HTERT RPE-1 (cell line): ENCODE measurements at regions not wholly inside any gene's neighbourhood (a gene's known extent, or its start where the extent isn't known, plus 50 kb on each side); places are given as distances from the start of the nearest gene placed in this dataset.

Source experiments
- in situ Hi-C: fragments of 300-500 bp; cut with MboI; formaldehyde crosslinking; loops from 4 replicates; pipeline ENCODE4 v1.14.3; 2020; ENCODE audit warnings: low sequenced_read_pairs

DNA sequence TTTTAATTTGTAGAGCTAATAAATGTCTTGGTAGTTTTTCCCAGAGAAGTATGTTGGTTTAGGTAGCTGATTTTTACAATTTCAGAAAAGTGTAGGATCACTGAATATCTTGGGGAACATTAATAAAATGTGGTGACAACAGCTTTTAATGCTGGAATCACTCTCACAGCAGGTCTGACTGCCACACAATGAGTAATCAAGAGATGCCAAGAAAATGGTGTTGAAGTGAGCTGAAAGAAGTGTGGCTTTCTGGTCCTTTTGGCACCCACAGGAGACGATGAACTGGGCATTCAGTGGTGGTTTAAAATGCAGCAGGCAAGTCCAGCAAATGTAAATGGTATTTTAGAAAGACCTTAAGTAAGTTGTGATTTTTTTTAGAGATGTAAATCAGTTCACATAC, 175.8 kb downstream of the CBLN2 start:
- in situ Hi-C loops = no loop called here

DNA sequence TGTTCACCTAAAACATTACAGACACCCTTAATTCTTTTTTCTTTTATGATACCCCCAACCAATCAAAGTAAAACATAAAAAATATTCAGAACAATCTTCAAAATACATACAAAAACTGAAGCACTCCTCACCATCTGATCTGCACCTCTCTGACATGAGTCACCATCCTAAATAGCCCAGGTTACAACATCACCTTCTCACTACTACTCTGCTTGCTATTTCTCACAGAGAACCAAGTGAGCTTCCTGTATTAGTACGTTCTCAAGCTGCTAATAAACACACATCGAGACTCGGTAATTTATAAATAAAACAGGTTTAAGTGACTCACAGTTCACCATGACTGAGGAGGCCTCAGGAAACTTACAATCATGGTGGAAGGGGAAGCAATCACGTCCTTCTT, 183.5 kb downstream of the CBLN2 start:
- in situ Hi-C loops = no loop called here

DNA sequence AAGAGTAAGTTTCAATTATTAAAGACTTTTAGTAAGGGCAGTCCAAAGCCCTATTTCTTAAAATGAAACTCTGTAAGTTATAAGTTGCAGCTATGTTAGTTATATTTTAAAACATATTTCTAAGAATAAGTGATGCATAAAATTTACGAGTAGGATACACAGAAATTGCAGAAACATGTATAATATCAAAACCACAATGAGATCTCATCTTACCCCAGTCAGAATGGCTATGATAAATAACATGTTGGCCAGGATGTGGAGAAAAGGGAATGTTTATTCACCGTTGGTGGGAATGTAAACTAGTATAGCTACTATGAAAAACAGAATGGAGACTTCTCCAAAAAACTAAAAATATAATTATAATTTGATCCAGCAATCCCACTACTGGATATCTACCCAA, 201.2 kb downstream of the CBLN2 start:
- in situ Hi-C loops = no loop called here

DNA sequence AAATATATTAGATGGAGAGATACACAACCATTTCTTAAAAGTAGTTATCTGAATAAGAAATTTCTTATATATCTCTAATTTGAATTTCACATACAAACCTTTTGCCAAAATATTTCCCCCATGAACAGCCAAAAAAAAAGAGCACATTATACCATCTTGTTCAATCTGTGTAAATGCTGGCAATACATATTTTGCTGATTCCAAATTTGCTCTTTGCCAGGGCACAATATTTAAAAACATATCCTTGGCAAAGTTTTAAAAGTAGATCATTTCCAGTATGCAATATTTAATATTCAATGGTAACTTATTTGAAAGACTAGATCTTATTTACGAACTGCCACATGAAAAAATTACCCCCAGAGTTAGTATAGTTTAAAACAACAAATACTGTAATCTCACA, 204.2 kb downstream of the CBLN2 start:
- in situ Hi-C loops = no loop called here

DNA sequence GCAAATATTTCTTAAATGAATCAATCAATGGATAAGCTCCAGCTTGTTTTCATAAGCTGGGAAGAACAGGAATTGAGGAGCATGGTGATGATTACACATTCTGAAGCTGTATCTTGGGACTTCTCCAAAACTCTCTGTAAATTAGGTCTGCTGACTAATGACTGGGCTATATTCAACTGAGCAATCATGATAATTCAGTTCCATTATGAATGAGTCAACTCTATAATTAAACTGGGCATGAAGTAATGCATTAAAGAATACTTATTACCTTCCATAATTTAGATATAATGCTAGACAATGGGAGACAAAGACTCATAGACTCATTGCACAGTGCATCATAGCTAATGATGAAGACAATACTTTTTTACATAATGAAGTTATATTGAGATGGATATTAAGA, 207.4 kb downstream of the CBLN2 start:
- in situ Hi-C loops = no loop called here

DNA sequence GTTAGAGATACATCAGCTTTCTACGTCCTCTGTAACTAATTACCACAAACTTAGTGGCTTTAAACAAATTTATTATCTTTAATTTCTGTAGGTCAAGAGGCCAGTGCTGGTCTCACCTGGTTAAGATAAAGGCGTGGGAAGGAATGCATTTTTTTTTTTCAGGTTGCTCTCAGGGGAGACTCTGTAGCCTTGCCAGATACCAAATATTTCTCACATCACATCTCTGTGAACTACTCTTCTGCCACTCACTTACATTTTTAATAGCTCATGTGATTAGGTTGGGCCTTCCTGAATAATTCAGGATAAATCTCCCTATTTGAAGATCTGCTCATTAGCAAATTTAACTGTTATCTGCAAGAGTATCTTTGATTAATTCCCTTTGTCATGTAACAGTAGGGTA, 214.6 kb downstream of the CBLN2 start:
- in situ Hi-C loops = no loop called here

DNA sequence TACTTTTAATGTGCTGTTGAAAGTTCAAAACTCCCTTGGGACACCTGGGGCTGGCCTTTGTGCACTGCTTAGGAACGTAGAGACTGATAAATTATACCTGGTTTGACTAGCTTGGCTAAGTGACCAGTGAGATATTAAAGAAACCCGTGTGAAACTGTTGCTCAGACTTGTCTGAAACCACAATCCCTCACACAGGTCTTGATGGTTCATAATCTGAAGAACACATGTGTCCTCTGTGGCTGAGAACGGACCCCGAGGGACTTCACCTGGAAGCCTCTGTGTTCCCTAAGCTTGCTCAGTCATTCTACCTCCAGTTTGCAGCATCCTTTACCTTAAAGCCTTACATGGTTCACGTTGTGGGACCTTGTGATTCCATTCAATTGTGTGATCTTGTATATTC, 218.8 kb downstream of the CBLN2 start:
- in situ Hi-C loops = no loop called here

DNA sequence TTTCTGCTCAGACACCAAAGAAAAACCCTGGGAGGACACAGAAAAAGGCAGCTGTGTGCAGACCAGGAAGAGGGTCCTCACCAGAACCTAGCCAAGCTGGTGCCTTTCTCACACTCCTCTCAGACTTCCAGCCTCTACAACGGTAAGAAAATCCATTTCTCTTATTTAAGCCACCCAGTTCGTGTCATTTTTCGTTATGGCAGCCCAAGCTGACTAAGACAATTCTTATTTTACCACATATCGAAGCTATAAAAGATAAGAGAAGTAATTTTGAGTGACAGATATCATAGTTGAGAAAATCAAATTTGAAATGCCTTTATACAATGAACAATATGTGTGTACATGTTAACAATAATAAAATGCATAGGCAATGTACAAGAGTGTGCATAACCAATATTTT, 219.5 kb downstream of the CBLN2 start:
- in situ Hi-C loops = no loop called here

DNA sequence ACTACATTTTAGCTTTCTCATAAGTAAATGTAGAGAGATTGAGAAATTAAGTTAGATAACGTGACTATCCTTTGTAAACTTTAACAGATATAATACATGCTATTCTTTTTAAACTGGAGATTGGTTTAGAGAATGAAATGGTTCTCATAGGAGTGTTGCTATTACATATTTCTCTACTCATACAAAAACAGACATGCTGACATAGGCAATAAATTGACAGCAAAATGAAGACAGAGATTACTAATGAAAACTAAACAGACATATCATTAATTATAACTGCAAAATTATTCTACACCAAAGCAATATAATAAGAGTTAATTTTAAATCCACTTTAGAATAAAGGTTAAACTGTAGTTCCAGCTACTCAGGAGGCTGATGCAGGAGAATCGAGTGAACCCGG, 227.6 kb downstream of the CBLN2 start:
- in situ Hi-C loops = no loop called here

DNA sequence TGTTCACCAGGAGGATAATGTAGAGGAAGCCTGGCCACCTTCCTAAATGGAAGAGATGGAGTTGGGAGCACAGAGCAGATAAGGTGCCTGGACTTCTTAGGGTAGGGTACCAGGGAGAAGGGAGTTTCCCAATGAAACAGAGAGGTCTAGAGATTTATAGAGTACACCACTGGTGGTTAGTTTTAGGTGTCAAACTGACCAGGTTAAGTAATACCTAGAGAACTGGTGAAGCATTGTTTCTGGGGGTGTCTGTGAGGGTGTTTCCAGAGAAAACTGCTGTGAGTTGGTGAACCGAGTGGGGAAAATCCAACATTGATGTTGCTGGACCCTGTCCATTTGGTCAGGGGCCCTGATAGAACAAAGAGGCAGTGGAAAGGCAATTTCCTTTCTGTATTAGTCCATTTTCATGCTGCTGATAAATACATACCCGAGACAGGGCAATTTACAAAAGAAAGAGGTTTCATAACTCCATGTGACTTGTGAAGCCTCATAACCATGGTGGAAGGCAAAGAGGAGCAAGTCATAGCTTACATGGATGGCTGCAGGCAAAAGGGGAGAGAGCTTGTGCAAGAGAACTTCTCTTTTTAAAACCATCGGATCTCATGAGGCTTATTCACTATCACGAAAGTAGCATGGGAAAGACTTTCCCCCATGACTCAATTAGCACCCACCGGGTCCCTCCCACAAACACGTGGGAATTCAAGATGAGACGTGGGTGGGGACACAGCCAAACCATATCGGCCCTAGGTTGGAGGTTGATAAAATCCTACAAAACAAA, 260.8 kb downstream of the CBLN2 start:
- in situ Hi-C loops = no loop called here

DNA sequence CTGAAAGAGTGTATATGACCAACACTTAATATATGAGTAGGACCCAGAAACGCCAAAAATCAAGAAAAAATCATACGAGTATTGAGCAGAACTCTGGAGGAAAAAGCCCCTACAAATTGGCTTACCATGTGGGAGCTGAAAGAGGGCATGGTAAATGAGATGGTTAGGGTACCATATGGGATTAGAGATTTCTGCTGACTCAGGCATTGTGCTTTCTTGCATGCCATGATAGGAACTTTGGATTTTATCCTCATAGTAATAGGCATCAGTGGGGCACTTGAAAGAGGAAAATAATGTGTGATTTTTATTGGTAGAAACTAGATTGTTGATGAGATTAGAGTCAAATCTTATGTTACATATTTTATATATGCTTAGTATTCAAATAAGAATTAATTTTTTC, 271.1 kb downstream of the CBLN2 start:
- in situ Hi-C loops = no loop called here

DNA sequence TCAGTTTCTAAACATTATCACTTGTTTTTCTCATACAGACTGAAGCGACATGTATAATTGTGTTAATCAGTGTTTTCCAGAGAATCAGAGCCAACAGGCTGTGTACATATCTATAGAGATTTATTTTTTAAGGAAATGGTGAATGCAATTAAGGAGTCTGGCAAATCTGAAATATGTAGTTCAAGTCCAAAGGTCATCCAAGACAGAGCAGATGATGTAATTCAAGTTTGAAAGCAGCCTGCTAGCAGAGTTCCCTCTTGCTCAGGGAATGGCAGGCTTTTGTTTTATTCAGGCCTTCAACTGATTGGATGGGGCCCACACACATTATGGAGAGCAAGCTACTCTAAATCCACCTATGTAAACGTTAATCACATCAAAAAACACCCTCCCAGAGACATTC, 282.6 kb downstream of the CBLN2 start:
- in situ Hi-C loops = no loop called here

DNA sequence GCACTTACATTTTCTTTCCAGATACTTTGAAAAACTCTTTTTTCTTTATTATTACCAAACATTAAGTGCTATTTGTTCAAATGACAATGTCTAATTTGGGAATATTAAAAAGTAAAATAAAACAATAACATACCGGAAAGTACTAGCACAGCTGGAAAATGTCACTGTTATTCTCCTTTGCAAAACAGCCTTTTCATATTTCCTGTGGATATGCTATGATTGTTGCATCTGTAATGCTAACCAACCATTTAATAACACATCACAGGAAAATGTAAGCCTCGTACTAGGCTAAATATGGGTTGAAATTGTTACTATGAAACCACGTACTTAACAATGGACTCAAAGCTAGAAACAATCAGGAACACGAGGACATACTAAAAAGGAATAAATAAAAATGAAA, 298.1 kb downstream of the CBLN2 start:
- in situ Hi-C loops = no loop called here

DNA sequence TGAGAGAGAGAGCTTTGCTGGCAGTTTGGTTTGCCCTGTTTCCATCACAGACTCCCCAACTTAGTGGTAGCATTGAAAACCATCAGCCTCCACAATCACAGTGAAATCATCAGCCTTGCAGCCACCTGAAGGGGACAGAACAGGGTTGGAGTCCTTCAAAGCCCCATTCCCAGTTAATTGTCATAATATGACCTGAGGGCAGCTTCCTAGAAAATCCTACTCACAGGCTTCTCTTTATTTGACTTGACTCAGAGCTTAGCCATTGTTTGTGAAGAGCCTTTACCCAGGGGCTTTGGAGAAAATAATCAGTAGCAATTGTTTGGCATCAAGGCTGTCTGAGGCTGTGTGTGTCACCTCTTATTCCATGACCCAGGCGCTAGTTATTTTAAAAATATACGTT, 308.7 kb downstream of the CBLN2 start:
- in situ Hi-C loops = no loop called here

DNA sequence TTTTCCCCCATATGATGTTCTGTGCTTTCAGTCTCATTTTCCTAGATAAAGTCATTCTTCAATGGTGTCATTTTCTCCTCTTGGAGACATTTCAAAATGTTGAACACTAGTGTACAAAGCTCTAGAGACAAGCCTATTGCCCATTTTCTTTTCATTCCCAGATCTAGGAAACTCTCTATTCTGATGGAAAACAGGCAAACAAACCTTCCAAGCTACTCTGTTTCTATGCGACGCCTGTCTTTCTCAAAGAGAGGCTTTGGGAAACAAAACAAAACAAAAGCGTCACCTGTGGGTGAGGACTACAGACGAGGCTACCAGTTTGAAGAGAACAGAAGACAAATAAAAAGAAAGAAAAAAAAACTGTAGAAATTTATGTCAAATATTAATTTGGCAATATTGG, 311.0 kb downstream of the CBLN2 start:
- in situ Hi-C loops = no loop called here

DNA sequence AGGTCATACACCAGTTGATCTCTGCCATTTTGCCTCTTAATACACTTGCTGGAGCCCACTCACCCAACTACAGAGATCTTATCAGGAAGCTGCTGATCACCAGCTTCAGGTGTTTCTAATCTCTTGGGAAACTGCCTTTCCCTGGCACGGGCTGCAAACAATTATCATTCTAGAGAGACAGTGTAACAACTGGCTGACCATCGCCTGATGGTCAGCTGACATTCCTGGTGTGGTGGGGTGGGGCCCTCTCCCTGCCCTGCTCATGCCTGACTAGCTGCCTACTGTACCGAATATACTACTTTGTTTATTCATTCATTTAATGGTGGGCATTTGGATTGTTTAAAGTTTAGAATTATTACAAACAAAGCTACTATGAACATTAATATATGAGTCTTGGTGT, 311.5 kb downstream of the CBLN2 start:
- in situ Hi-C loops = no loop called here

DNA sequence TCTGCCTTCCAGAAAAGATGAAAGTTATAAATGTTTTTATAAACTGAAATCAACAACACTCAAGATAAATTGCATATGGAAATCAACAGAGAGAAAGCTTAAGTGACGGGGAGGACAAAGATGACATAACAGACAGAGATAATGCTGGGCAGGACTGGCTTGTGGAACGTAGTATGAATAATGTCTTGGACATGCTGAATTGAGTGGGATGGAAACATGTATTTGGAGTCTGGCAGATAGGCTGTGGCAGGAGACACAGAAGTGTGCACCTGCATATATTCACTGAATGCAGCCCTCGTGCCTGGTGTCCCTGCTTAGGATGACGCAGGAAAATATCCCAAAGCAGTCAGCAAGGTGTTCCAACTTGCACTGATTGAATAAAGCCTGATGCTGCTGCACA, 318.2 kb downstream of the CBLN2 start:
- in situ Hi-C loops = no loop called here

DNA sequence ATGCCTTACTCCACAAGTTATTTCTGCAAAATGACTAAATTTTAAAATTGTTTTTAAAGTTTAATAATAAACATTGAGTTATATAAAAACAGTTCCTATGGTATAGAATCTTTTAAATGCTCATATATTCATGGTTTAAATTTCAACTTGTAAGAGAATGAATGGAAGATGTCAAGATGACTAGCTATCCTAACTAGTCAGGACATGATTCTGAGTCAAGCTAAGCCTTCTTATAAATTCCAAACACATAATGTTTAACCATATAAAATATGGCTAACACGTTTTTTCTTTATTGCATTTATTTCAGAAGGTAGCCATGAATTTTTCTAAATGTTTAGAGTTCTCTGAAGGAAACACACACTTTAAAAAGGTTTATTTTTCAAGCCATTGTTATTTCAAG, 320.4 kb downstream of the CBLN2 start:
- in situ Hi-C loops = no loop called here

DNA sequence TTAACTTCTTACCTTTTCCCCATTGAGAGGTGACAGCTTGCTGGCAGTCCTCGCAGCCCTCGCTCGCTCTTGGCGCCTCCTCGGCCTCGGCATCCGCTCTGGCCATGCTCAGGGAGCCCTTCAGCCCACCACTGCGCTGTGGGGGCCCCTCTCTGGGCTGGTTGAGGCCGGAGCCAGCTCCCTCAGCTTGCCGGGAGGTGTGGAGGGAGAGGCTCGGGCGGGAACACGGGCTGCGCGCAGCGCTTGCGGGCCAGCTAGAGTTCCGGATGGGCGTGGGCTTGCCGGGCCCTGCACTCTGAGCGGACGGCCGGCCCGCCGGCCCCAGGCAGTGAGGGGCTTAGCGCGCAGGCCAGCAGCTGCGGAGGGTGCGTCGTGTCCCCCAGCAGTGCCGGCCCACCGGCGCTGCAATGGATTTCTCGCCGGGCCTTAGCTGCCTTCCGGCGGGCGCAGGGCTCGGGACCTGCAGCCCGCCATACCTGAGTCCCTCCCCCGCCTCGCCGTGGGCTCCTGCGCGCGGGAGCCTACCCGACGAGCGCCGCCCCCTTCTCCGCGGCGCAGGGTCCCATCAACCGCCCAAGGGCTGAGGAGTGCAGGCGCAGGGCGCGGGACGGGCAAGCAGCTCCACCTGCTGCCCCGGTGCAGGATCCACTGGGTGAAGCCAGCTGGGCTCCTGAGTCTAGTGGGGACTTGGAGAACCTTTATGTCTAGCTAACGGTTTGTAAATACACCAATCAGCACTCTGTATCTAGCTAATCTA, 335.0 kb downstream of the CBLN2 start:
- in situ Hi-C loops = no loop called here

DNA sequence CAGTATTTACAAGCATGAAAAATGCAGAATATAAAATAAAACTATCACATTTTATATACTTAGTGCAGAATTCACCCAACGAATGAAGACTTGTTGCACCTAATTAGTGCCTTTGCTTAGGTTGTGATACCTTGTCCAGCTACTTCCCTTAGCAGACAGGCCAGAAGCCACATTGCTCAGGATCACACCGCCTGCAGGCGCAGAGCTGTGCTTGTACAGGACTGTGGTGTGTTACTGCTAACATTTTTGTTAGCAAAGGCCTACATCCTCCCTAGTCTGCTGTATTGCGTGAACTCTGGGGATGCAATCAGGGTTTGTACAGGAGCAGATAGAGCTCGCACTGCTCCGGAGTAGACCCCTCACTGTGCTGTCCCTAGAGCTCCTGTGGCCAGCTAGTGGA, 336.9 kb downstream of the CBLN2 start:
- in situ Hi-C loops = no loop called here

DNA sequence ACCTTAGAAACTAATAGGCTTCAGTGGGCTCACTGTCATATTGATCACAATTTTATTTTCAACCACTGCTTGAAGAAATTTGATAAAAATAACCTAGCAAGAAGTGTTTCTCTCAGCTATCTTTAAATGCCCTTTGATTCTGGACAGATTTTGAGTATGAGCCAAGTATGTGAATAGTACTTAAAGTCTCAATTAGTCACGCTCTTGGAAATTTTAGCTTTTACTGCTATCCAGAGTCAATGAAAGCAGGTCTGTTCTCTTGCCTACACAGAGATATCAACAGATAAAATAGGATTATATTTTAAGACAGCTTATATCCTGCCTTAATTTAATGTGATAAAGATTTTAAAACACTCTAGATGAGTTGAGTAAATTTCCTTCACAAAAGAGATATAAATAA, 337.3 kb downstream of the CBLN2 start:
- in situ Hi-C loops = no loop called here

DNA sequence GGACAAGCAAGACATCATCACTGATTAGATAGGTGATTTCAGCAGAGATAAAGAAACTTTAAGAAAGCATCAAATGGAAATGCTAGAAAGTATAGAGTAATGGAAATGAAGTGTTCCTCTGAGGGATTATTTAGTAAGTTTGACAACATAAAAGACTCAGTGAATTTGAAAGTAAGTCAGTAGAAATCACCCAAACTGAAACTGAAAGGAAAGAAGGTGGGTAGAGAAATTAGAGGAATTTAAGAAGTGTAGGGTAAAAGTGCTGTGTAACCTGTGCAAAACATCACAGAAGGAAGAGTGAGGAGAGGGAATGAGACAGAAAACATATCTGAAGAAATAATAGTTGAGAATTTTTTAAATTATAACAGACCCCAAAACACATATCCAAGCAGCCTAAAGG, 343.1 kb downstream of the CBLN2 start:
- in situ Hi-C loops = no loop called here

DNA sequence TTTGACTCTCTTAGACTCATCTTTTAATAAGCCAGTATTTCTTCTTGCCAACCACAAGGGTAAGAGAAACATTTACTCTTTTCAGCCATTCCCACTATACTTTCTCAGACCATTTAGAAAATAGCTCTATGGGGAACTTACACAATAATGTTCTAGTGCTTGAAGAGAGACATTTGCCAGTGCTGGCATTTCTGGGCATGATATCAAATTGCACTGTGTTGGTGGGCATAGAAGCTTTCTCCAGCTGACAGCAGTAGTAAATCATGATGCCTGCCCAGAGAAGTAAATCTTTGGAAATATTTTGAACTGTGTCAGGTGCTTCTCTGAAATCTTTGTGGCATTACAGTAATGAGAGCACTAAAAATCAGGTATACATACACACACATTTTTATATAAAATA, 346.6 kb downstream of the CBLN2 start:
- in situ Hi-C loops = no loop called here
